ENCODE measurements at regions not wholly inside any gene's neighbourhood (a gene's known extent, or its start where the extent isn't known, plus 50 kb on each side); places are given as distances from the start of the nearest gene placed in this dataset.

- ChIA-PET CTCF (ENCODE audit: low intra/inter-chr PET ratio, low total read pairs) (no interaction called here), POLR2A (no interaction called here)
- H3K27me3 ChIP-seq (ENCODE audit: control insufficient read depth in 1 of 2, insufficient read depth in 2 of 2, low read length in 2 of 2), result peaks cover 0 to 4% of the 10 kb centered on the region in 2 experiments; a peak in 1 of 5 replicates
- no peak overlapping the region for H3K4me2 ChIP-seq (ENCODE audit: low read depth, low read length)
- H3K79me2 ChIP-seq (ENCODE audit: insufficient read depth, low read length), result no peaks in the 10 kb centered on the region
- H3K9ac ChIP-seq (ENCODE audit: insufficient read depth, low read depth, low read length), result no peak overlapping the region
- DNase-seq (ENCODE audit: low spot score) (no peak), ATAC-seq (no peak), FAIRE-seq (no peak)
- H3K4me3 ChIP-seq (replicated peaks in 1 of 3; ENCODE audit: insufficient read depth in 1 of 3, low read depth in 2 of 3, low read length in 3 of 3), result no peak overlapping the region
- H3K9me3 ChIP-seq (ENCODE audit: low read length), result no peaks in the 10 kb centered on the region
- H3K27ac ChIP-seq (ENCODE audit: extremely low read length, insufficient read depth, low read length), result no peak overlapping the region
- intact Hi-C loops (cut with micrococcal nuclease; ENCODE audit: unreplicated experiment) (no loop called here), in situ Hi-C loops (cut with HindIII; ENCODE audit: extremely low pct_ligation_motif_present, low pct_unique_long_range_greater_than_20kb) (no loop called here)
- H4K20me1 ChIP-seq (ENCODE audit: insufficient read depth, low read length), result no peaks in the 10 kb centered on the region
- BruUV-seq (replicated peaks), result no TSS peak
- TF ChIP-seq RFXANK (CRISPR knock-in tag; IDR thresholded peaks at IDR 0.05) (no peak), NFE2 (CRISPR knock-in tag; IDR thresholded peaks at IDR 0.05) (no peak), ZNF776 (CRISPR knock-in tag; IDR thresholded peaks at IDR 0.05) (no peak), MLLT10 (CRISPR knock-in tag; IDR thresholded peaks at IDR 0.05) (no peak), IRF2 (CRISPR knock-in tag; IDR thresholded peaks at IDR 0.05) (no peak), CREB3 (CRISPR knock-in tag; IDR thresholded peaks at IDR 0.05) (no peak), AKAP8 (CRISPR knock-in tag; IDR thresholded peaks at IDR 0.05) (no peak), POLR2AphosphoS5 (IDR thresholded peaks at IDR 0.05; ENCODE audit: low read depth, low read length) (no peak), SP4 (CRISPR knock-in tag; IDR thresholded peaks at IDR 0.05) (no peak), E2F1 (CRISPR knock-in tag; IDR thresholded peaks at IDR 0.05) (no peak), ZNF558 (CRISPR knock-in tag; IDR thresholded peaks at IDR 0.05; ENCODE audit: borderline replicate concordance) (no peak), ZFAT (CRISPR knock-in tag; conservative IDR thresholded peaks at IDR 0.05) (no peak), ZNF607 (CRISPR knock-in tag; IDR thresholded peaks at IDR 0.05; ENCODE audit: borderline replicate concordance) (no peak)
- TF ChIP-seq, protein P1, sequence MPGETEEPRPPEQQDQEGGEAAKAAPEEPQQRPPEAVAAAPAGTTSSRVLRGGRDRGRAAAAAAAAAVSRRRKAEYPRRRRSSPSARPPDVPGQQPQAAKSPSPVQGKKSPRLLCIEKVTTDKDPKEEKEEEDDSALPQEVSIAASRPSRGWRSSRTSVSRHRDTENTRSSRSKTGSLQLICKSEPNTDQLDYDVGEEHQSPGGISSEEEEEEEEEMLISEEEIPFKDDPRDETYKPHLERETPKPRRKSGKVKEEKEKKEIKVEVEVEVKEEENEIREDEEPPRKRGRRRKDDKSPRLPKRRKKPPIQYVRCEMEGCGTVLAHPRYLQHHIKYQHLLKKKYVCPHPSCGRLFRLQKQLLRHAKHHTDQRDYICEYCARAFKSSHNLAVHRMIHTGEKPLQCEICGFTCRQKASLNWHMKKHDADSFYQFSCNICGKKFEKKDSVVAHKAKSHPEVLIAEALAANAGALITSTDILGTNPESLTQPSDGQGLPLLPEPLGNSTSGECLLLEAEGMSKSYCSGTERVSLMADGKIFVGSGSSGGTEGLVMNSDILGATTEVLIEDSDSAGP (CRISPR knock-in tag; IDR thresholded peaks at IDR 0.05; ENCODE audit: borderline replicate concordance), result no peak
- no peaks in the 10 kb centered on the region for H3K36me3 ChIP-seq (replicated peaks in 1 of 2; ENCODE audit: control insufficient read depth in 1 of 2, insufficient read depth in 2 of 2, low read length in 2 of 2)
- no peak overlapping the region for H2AFZ ChIP-seq (ENCODE audit: low read length)
- no peaks in the 10 kb centered on the region for H3K4me1 ChIP-seq (ENCODE audit: insufficient read depth, low read length)
- 25% methylated on average over 4 of the region's 4 CpGs for WGBS (ENCODE audit: low lambda C conversion rate)
Measured at GRCh38 chr14:87813686-87814085, 179.3 kb downstream of the GALC start.
